ENCODE measurements at regions not wholly inside any gene's neighbourhood (a gene's known extent, or its start where the extent isn't known, plus 50 kb on each side); places are given as distances from the start of the nearest gene placed in this dataset.

- Histone ChIP-seq H3K4me1 (ENCODE audit: control insufficient read depth, extremely low read depth, insufficient read depth, low read length) (no peaks in the 10 kb centered on the region), H3K4me3 (replicated peaks in 1 of 4; ENCODE audit: control extremely low read depth in 1 of 4, insufficient read depth in 1 of 4, low read depth in 3 of 4, low read length in 4 of 4) (no peak overlapping the region), H4K20me1 (ENCODE audit: control insufficient read depth, extremely low read depth, insufficient read depth, low read length) (no peaks in the 10 kb centered on the region), H3K27ac (ENCODE audit: insufficient read depth, low read length) (no peak overlapping the region), H3K79me2 (ENCODE audit: control insufficient read depth, insufficient read depth, low read length) (no peaks in the 10 kb centered on the region), H3K27me3 (ENCODE audit: control insufficient read depth, insufficient read depth, low read length) (no peaks in the 10 kb centered on the region), H3K4me2 (ENCODE audit: extremely low read depth, insufficient read depth, low read length) (no peak overlapping the region), H2AFZ (ENCODE audit: low read length) (no peak overlapping the region), H3K36me3 (ENCODE audit: control insufficient read depth, insufficient read depth, low read length) (no peaks in the 10 kb centered on the region), H3K9ac (ENCODE audit: insufficient read depth, low read length) (no peak overlapping the region), H3K9me3 (ENCODE audit: control insufficient read depth, insufficient read depth, low read depth, low read length) (no peaks in the 10 kb centered on the region)
- DNase-seq (ENCODE audit: low read depth in 2 of 2), result no peak
- TF ChIP-seq, protein P1, sequence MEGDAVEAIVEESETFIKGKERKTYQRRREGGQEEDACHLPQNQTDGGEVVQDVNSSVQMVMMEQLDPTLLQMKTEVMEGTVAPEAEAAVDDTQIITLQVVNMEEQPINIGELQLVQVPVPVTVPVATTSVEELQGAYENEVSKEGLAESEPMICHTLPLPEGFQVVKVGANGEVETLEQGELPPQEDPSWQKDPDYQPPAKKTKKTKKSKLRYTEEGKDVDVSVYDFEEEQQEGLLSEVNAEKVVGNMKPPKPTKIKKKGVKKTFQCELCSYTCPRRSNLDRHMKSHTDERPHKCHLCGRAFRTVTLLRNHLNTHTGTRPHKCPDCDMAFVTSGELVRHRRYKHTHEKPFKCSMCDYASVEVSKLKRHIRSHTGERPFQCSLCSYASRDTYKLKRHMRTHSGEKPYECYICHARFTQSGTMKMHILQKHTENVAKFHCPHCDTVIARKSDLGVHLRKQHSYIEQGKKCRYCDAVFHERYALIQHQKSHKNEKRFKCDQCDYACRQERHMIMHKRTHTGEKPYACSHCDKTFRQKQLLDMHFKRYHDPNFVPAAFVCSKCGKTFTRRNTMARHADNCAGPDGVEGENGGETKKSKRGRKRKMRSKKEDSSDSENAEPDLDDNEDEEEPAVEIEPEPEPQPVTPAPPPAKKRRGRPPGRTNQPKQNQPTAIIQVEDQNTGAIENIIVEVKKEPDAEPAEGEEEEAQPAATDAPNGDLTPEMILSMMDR (conservative IDR thresholded peaks at IDR 0.05 in 1 of 2, IDR thresholded peaks at IDR 0.05 in 1 of 2; ENCODE audit: low read depth in 1 of 2, low read length in 2 of 2), result no peak
- TF ChIP-seq EZH2 (IDR thresholded peaks at IDR 0.05; ENCODE audit: low read length, missing control alignments), result no peak
Observed at GRCh38 chr6:51013376-51013775, 194.7 kb downstream of the TFAP2B start.

DNA sequence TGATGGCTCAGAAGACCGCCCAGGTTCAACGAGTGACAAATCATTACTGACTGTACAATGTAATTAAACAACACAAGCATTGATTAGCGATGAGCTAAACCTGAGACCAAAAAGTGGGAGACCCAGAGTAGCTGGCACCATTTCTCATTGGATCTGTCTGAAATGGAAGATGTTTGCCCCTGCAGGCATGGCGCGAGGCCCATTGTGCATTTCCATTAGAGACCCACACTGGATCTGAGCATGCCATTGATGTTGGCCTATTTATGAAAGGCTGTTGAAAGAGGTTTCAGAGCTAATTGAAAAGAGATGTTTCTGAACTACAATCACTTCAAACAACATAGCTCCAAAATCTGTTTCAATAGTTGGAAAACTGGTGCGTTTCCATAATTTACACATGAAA, 196.7 kb downstream of the TFAP2B start:
- Histone ChIP-seq H3K4me1 (ENCODE audit: control insufficient read depth, extremely low read depth, insufficient read depth, low read length) (no peaks in the 10 kb centered on the region), H3K27me3 (ENCODE audit: control insufficient read depth, insufficient read depth, low read length) (no peaks in the 10 kb centered on the region), H3K4me2 (ENCODE audit: extremely low read depth, insufficient read depth, low read length) (no peak overlapping the region), H4K20me1 (ENCODE audit: control insufficient read depth, extremely low read depth, insufficient read depth, low read length) (no peaks in the 10 kb centered on the region), H3K9ac (ENCODE audit: insufficient read depth, low read length) (no peak overlapping the region), H3K4me3 (replicated peaks in 1 of 4; ENCODE audit: control extremely low read depth in 1 of 4, insufficient read depth in 1 of 4, low read depth in 3 of 4, low read length in 4 of 4) (no peak overlapping the region), H3K9me3 (ENCODE audit: control insufficient read depth, insufficient read depth, low read depth, low read length) (no peaks in the 10 kb centered on the region), H3K36me3 (ENCODE audit: control insufficient read depth, insufficient read depth, low read length) (no peaks in the 10 kb centered on the region), H3K79me2 (ENCODE audit: control insufficient read depth, insufficient read depth, low read length) (no peaks in the 10 kb centered on the region), H2AFZ (ENCODE audit: low read length) (no peak overlapping the region), H3K27ac (ENCODE audit: insufficient read depth, low read length) (no peak overlapping the region)
- DNase-seq (ENCODE audit: low read depth in 2 of 2), result no peak
- TF ChIP-seq, protein P1 (conservative IDR thresholded peaks at IDR 0.05 in 1 of 2, IDR thresholded peaks at IDR 0.05 in 1 of 2; ENCODE audit: low read depth in 1 of 2, low read length in 2 of 2), result no peak
- no peak for TF ChIP-seq EZH2 (IDR thresholded peaks at IDR 0.05; ENCODE audit: low read length, missing control alignments)

DNA sequence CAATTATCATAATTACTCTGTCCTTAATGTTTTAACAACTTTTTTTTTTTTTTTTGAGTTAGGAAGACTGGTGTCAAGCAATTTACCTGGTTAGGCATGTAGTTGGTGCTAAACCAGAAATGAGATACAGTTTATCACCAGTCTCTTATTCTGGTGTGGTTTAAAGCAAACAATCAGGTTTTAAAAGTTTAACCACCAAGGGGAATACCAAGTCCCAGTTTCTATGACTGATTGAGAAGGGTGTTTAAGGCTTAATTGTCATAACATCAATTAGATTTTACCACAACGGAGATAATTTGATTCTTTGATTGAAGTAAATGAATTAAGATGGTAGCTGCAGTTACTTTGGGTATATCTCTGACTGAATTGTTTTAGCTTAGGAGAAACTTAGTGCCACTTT, 197.8 kb downstream of the TFAP2B start:
- no peak for DNase-seq (ENCODE audit: low read depth in 2 of 2)
- TF ChIP-seq EZH2 (IDR thresholded peaks at IDR 0.05; ENCODE audit: low read length, missing control alignments), result no peak
- TF ChIP-seq, protein P1 (conservative IDR thresholded peaks at IDR 0.05 in 1 of 2, IDR thresholded peaks at IDR 0.05 in 1 of 2; ENCODE audit: low read depth in 1 of 2, low read length in 2 of 2), result no peak

More for the DNA sequence above, 197.8 kb downstream of the TFAP2B start:
- Histone ChIP-seq H3K4me2 (ENCODE audit: extremely low read depth, insufficient read depth, low read length) (no peak overlapping the region), H3K4me3 (replicated peaks in 1 of 4; ENCODE audit: control extremely low read depth in 1 of 4, insufficient read depth in 1 of 4, low read depth in 3 of 4, low read length in 4 of 4) (no peak overlapping the region), H4K20me1 (ENCODE audit: control insufficient read depth, extremely low read depth, insufficient read depth, low read length) (no peaks in the 10 kb centered on the region), H2AFZ (ENCODE audit: low read length) (no peak overlapping the region), H3K27ac (ENCODE audit: insufficient read depth, low read length) (no peak overlapping the region), H3K4me1 (ENCODE audit: control insufficient read depth, extremely low read depth, insufficient read depth, low read length) (no peaks in the 10 kb centered on the region), H3K9ac (ENCODE audit: insufficient read depth, low read length) (no peak overlapping the region), H3K36me3 (ENCODE audit: control insufficient read depth, insufficient read depth, low read length) (no peaks in the 10 kb centered on the region), H3K79me2 (ENCODE audit: control insufficient read depth, insufficient read depth, low read length) (no peaks in the 10 kb centered on the region), H3K9me3 (ENCODE audit: control insufficient read depth, insufficient read depth, low read depth, low read length) (no peaks in the 10 kb centered on the region), H3K27me3 (ENCODE audit: control insufficient read depth, insufficient read depth, low read length) (no peaks in the 10 kb centered on the region)
